NOMO-1 treated with dmso at 0.1 percent for 144 hours (cell line): ENCODE measurements at regions not wholly inside any gene's neighbourhood (a gene's known extent, or its start where the extent isn't known, plus 50 kb on each side); places are given as distances from the start of the nearest gene placed in this dataset.

Source experiments
- DNase-seq: peaks from one replicate; lab custom pipeline; 2025; ENCODE audit not compliant: unreplicated experiment; lab: John Stamatoyannopoulos, UW

DNA sequence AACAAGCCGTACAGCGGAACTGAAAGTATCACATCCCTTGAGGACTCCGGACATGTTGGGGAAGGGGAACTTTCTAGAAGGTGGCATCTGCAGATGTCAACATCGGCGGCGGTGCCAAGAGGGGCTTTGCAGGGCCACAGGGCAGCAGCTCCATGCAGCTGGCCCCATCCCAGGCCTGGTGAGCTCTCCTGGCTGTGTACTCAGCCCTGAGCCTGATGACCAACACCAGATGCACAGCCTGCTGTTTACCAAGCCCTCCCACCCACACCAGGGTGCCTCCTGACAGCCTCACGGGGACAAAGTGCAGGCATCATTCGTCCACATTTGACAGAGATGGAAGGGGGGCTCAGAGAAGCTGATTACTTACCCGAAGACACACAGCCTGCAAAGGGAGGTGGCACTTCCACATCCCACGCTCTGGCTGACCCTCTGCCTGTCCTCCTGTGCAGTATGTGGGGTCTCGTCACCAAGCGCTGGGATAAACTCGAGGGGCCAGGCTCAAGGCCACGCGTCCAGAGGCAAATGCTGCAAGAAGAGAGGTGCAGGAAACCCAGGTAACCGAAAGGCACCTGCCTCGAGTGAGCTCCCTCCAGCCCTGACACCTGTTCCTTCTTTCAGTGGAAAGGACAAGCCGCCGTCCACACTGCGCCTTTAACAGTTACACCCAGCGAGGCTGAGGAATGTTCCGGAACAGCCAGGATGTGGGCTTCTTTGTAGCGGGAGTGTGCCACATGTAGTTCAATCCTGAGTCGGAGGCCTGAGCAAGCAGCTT lies 69.0 kb upstream of the ASAP2 start:
- peak; percentile 20 for DNase-seq

GRCh38 chr2:9135822-9136558 lies 70.6 kb upstream of the ASAP2 start:
- no peak for DNase-seq

DNA sequence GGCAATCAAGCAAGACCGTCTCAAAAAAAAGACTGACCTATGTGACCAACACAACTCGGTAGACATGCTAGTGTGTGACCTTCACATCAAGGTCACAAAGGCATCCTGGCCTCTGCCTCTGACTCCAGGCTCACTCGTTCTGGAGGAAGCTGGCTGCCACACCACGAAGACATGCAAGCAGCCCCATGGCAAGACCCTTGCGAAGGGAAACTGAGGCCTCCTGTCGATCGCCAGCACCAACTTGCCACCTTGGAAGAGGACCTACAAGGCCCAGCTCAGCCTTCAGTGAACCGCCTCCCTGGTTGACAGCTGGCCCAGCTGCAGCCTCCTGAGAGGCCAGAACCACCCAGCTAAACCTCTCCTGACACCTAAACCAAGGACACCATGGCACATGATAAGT lies 79.3 kb upstream of the ASAP2 start:
- no peak for DNase-seq

DNA sequence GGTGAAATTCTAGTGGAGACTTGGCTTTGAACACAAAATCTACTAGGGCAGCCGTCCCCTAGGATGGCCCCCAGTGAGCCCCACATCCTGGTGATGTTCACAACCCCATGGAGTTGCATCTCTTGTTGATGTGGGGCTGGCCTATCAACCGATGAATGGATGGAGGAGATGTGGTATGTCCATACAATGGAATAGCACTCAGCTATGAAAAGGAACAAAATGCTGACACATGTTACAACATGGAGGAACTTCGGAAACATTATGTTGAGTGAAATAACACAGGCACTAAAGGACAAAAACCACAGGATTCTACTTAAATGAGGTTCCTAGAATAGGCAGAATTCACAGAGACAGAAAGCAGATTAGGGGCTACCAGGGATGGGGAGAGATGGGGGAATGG lies 80.1 kb upstream of the ASAP2 start:
- DNase-seq, result no peak

DNA sequence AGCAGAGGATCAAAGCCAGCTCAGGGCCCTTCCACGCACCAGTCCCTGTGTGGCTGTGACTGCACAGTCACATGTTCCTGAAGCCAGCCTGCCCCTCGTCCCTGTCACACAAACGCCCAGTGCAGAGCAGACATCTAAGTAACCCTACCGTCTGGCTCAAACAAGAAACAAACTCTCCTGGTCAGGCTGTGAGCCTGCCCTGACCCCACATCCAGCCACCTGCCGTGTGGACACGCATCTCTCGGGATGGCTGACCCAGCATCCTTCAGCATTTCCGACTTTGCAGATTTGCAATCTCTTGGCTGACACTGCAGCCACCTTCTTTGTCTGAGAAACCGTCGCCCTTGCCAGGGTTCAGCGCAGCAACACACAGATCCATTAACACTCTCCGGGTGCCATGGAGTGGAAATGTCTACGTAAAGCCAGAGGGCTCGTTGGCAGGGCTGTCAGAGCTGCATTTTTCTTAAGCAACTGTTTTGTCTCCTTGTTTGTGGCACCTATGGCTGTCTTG lies 82.3 kb upstream of the ASAP2 start:
- DNase-seq, result no peak

- no peak for DNase-seq
Measured at GRCh38 chr2:9123069-9123468, 83.5 kb upstream of the ASAP2 start.

DNA sequence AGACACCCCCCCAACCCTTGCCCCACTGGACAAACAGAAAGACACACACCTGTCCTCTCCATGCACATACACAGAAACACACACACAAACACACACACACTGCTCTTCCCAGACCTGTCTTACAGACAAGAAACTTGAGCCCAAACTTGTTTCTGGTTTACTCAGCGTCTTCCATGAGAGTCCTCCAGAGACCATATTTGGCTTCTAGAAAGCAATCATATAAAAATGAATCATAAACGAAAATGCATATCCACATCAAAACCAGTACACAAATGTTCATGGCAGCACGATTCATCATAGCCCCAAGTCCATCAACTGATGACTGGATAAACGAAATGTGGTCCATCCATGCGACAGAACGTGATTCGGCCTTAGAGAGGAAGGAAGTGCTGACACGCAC lies 84.2 kb upstream of the ASAP2 start:
- DNase-seq, result no peak

- DNase-seq, result no peak
Measured at GRCh38 chr2:9118383-9118960, 88.1 kb upstream of the ASAP2 start.

DNA sequence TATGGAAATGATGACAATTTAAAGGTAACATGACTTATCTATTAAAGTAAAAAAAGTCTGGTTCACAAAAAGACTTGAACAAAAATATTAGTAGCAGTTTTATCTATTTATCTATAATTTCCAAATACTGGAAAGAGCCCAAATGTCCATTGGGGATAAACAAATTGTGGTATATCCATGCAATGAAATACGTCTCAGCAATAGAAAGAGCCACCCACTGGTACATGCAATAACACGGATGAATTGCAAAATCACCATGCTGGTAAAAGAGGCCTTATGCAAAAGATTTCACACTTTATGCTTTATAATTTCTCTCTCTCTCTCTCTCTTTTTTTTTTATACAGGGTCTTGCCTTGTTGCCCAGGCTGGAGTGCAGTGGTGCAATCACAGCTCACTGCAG lies 91.4 kb upstream of the ASAP2 start:
- no peak for DNase-seq

DNA sequence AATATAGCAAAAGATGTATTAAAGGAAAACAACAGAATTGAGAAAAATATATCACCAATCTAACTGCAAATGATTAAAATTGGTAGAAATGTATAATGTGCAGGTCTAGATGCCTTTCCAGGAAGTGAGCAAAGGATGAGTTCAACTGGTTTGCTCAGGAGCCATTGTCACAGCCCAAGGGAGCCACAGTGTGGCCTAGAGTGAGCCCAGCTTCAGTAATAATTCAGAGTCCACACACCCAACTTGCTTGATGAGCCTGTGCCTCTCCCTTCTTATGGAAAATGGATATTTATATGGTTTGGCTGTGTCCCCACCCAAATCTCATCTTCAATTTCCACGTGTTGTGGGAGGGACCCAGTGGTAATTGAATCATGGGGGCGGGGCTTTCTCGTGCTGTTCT lies 92.2 kb upstream of the ASAP2 start:
- no peak for DNase-seq

GRCh38 chr2:9113916-9114315 lies 92.7 kb upstream of the ASAP2 start:
- no peak for DNase-seq

DNA sequence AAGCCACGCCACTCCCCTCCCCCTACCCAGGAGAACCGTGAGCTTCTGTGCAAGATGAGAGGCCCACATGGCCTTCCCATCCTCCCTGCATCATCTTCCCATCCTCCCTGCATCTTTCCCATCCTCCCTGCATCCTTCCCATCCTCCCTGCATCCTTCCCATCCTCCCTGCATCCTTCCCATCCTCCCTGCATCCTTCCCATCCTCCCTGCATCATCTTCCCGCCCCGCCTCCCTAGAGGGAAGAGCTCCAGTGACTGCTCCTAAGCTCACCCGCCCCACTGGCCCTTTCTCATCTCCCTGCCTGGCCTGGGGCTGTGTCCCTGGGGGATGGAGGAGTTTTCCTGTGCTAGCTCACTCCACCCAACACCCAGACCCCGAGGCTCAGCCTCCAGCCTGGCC lies 93.3 kb upstream of the ASAP2 start:
- no peak for DNase-seq

DNA sequence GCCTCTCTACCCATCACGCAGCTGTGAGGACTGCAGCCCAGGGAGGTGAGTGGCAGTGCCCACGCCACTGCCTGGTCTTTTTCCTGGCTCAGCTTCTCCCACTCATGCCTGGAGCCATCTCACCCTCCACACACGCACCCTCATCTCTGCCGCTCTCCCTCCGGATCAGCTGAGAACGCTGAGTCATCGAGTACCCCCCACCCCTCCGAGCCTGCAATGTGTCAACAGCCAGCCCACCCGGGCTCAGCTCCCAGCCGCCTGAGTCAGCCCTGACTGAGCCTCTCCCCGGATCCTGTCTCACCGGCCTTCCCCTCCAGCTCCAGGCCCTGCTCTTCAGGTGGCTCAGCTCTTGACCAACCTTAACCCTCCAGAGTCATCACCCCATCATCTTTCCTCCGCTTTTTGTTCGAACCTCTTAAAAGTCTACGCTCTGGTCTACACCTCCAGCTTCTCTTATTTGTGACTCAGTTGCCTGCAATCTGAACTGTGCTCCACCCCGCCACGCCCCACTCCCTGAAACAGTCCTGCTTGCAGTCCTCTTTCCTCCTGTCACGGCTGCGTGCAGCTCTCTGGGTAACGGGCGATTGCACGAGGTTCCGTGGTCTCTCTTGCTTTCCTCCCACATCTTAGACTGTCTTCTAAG lies 94.4 kb upstream of the ASAP2 start:
- no peak for DNase-seq

- no peak for DNase-seq
Measured at GRCh38 chr2:9110893-9111569, 95.6 kb upstream of the ASAP2 start.

DNA sequence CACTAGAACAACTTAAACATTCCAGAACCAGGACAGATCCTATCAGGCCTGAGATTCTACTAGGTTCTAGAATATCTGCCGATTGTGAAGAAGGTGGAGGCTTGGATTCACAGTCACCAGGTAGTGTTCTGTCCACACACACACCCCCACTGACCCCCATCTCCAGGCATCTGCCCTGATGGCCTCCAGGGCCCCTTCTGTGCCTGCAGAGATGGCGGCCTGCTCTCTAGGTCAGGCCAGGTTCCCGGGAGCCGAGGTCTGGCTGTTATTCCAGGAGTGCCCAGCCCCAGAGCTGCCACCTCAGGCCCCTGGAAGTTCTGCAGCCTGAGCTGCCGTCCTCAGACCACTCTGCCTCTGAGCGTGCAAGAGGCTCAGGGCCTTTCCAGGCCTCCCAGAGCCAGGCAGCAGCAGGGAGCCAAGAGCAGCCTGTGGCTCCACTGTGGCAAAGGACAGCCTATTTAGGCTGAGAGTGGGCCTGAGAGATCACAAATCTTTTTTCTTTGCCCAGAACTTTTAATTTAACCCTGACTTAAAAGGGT lies 96.2 kb upstream of the ASAP2 start:
- no peak for DNase-seq

DNA sequence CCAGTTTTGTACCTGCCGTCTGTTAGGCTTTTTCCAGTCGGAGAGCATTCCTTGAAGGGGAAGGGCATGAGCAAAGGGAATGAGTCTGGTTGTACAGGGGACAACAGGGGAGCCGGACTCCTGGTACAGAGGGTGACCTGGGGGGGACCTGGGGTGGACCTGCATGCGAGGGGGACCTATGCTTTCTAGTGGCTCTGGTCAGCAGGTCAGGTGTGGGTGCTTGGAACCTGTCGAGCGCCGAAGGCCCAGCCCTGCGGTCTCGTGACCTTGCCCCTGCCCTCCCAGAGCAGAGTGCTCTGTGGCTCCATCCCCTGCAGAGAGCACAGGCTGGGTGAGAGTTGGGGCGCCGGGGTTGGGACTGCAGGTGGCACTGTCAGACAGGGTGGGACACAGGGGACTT lies 96.7 kb upstream of the ASAP2 start:
- DNase-seq, result no peak

DNA sequence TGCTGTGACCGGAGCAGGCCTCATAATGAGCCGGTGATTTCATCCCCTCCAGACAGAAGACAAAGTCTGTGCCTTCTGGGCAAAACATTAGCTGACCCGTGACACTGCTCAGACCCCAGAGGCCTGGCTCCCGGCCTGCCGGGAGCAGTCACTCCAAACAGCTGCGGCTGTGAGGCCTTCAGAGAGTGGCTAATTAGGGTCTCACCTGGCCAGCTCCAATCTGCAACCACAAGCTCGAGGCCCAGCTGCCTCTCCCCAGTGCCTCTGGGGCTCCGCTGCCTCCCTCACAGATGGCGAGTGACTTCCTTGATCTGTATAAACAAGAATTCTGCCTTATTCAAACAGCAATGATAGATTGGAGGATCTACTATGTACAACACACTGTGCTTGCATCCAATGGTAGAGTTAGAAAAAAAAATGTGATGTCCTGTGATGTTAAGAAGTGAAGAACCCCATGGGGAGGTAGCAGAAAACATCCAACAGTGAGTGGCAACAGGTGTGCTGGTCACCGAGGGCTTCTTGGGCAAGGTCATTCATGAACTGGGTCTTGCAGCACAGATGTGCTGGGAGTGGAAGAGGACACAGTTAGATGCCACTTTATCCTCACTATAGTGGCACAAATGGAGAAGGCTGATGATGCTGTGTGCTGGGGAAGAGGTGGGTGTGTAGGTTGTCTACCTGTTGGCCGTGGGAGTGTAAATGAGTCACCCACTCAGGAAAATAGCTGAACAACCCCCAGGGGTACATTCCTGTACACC lies 98.2 kb upstream of the ASAP2 start:
- DNase-seq, result no peak

GRCh38 chr2:9107168-9108025 lies 99.2 kb upstream of the ASAP2 start:
- DNase-seq, result no peak
